GM12865 (cell line): ENCODE measurements at regions not wholly inside any gene's neighbourhood (a gene's known extent, or its start where the extent isn't known, plus 50 kb on each side); places are given as distances from the start of the nearest gene placed in this dataset.

ENCODE experiments used
- DNase-seq: peaks from one replicate; pipeline ENCODE4 v3.0.0; 2010; ENCODE audit warnings: low read depth
- H3K4me3 ChIP-seq: 2 replicates; pipeline ENCODE4 v1.5.1; 2011; ENCODE audit warnings: mild to moderate bottlenecking, low read depth, low read length, control low read depth
- TF ChIP-seq, protein P1 (sequence below): IDR thresholded peaks from 2 replicates; pipeline ENCODE4 v1.5.1; 2011; ENCODE audit warnings: low read length, control low read depth, low read depth, inconsistent platforms; ENCODE audit not compliant: insufficient read depth; ENCODE audit errors: missing control alignments

DNA sequence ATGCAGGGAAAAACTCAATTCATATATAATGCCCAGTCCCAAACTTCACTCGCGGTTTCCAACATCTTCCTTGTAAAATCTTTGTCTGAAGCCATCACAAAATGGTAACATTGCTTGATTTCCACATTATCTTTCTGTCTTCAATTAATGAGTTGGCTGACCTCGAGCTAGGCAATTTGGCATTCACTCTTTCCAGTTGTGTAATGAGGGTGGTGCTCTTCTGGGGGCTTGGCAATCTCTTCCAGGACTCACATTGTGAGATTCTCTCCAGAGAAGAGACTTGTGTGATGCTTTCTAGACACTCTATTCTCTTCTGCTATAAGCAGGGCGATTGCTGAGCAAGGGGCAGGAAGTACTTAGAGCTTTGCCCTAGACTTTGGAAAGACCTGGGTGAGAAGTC lies 179.5 kb downstream of the JCAD start:
- H3K4me3 ChIP-seq: no peak overlapping the region
- DNase-seq: no peak
- TF ChIP-seq, protein P1, sequence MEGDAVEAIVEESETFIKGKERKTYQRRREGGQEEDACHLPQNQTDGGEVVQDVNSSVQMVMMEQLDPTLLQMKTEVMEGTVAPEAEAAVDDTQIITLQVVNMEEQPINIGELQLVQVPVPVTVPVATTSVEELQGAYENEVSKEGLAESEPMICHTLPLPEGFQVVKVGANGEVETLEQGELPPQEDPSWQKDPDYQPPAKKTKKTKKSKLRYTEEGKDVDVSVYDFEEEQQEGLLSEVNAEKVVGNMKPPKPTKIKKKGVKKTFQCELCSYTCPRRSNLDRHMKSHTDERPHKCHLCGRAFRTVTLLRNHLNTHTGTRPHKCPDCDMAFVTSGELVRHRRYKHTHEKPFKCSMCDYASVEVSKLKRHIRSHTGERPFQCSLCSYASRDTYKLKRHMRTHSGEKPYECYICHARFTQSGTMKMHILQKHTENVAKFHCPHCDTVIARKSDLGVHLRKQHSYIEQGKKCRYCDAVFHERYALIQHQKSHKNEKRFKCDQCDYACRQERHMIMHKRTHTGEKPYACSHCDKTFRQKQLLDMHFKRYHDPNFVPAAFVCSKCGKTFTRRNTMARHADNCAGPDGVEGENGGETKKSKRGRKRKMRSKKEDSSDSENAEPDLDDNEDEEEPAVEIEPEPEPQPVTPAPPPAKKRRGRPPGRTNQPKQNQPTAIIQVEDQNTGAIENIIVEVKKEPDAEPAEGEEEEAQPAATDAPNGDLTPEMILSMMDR: no peak

DNA sequence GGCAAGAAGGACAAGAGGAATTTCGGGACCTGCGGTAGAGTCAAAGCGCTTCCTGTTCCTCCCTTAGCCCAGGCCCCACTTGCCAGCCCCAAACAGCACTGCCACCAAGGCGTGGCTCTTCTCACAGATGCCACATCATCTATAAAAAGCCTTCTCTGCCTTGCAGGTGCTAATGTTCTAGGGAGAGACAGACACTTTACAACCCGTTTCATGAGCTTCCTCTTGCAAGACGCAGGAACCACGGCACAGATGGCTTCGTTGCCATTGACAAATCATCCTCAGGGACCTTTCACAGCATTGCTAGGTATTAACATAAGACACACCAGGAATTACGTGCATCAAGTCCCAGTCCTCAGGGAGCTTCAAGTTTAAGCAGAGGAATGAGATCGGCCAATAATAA lies 180.9 kb downstream of the JCAD start:
- TF ChIP-seq, protein P1: no peak
- DNase-seq: no peak
- H3K4me3 ChIP-seq: no peak overlapping the region

DNA sequence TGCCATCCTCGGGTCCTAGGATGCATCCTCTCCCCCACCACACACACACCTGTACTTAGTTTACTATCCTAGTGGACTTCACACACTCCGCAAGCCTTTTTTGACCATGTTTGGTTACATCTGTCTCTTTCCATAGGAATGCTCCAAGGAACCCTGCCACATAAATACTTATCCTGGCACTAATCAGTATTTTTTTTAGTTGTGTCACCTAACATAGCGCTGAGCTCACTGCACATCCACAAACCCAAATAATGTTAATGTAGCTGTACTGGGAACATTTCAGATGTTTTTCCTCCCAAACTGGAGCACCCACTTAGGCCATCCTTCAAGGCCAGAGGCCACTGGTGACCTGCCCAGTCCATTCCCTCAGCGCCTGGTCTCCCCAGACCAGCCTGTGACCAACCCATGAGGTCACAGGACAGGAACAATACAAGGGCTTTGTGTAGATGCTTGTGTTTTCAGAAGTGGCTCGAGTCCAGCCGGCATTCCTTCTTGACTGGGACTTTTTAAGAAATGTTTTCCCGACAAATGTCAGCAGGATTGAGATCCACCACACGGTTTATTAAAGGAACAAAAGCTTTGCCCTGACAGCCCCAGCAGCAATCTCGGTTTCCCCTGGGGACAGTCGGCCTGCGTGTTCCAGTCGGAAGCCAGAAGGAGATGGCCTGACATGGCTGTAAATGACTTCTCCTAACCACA lies 181.4 kb downstream of the JCAD start:
- H3K4me3 ChIP-seq: no peak overlapping the region
- TF ChIP-seq, protein P1: no peak
- DNase-seq: no peak

DNA sequence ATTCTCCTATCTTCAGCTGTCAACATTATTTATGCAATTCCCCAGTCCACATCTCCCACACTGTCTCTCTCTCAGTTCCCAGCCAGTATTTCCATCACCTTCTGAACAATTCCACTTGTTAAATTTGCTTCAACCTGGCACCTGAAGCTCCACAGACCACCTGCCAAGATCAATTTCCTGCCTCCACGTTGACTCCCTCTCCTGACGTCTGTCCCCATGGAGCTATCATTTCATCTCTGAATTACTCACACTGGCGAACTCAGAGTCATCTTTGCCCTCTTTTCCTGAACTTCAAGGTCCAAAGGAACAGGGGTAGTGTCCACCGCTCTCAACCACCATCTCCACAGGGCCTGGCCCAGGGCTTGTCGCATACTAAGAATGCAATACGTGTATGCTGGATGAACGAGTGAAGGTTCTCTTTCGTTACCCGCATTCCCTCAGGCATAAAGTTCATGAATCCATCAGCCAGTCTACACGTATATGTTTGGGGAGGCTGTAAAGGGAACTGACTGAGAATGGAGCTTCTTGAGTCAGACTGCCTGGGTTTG lies 183.3 kb downstream of the JCAD start:
- H3K4me3 ChIP-seq: no peak overlapping the region
- TF ChIP-seq, protein P1: no peak
- no peak for DNase-seq

DNA sequence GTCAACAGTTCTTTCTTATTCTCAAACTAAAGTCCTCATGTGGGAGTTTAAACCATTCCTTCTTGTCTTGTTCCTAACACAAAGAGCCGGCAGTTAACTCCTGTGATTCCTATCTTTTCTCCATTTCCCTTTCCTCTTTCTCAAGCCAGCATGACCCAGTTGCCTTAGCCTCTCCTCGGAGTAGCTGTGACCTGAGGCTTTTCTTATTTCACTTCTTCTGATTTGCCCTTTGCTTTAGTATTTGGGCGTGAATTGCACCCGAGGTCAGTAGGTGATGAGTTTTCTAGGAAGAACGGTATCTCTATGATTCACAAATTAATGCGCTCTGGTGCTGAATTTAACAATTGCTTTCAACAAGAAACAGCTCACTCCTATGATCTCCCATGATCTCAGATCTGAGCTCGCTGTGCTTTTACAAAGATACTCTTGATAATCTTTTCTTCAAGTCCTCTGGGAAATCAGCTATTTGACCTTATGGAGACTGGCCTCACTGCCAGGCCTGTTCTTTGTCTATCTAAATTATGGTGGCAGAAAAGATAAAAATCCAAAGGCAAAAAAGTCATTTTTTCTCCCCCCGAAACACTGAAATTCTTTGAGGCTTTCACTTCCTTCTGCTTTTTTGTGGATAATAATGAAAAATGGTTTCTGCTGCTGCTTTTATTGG lies 184.6 kb downstream of the JCAD start:
- no peak overlapping the region for H3K4me3 ChIP-seq
- no peak for DNase-seq
- TF ChIP-seq, protein P1: no peak

DNA sequence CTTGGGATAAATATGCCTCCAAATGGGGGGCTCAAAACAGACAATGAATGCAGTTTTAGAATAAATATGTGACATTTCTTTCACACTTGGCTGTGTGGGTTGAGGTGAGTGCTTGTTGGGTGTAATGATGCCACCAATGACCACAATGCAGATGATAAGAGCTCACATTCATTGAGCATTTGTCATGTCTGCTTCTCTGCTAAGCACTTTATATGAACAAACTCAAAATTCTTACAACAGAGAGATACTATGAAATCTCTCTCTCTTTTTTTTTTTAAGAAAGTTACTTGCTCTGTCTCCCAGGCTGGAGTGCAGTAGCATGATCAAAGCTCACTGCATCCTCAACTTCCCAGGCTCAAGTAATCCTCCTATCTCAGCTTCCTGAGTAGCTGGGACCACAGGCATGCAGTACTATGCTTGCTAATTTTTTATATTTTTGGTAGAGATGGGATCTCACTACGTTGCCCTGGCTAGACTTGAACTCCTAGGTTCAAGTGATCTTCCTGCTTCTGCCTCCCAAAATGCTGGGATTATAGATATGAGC lies 185.4 kb downstream of the JCAD start:
- TF ChIP-seq, protein P1: no peak
- no peak for DNase-seq

More for the DNA sequence above, 185.4 kb downstream of the JCAD start:
- H3K4me3 ChIP-seq: no peak overlapping the region
